ENCODE measurements at regions not wholly inside any gene's neighbourhood (a gene's known extent, or its start where the extent isn't known, plus 50 kb on each side); places are given as distances from the start of the nearest gene placed in this dataset.
A peak's percentile ranks its signal among the peaks of the same experiment; 100 is the strongest.

- H3K4me3 ChIP-seq (ENCODE audit: low read depth, low read length) = no peak overlapping the region
- no peak for TF ChIP-seq CTCF (conservative IDR thresholded peaks at IDR 0.05; ENCODE audit: low read depth, low read length)
- no peak for DNase-seq (ENCODE audit: low read depth)
These were observed 138.6 kb upstream of the RAD23B start for GRCh38 chr9:107144475-107144874.

DNA sequence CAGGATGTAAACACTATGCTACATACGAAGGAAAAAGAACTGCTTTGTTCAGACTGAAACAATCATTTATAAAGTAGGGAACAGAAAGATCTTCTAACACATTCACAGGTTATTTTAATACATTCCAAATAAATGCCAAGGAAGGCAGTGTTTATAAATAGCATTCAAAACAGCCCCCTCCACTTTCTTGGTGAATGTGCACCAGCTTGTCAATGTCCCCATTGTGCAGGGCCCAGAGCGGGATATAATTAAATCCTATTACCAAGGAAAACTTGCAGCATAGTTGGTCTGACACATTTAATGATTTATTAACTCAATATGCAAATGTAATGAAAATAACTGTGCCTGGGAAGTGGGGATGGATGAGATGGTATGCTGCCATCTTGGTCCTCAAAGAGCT, 135.9 kb upstream of the RAD23B start:
- TF ChIP-seq CTCF (conservative IDR thresholded peaks at IDR 0.05; ENCODE audit: low read depth, low read length) = no peak
- no peak for DNase-seq (ENCODE audit: low read depth)
- H3K4me3 ChIP-seq (ENCODE audit: low read depth, low read length) = no peak overlapping the region

DNA sequence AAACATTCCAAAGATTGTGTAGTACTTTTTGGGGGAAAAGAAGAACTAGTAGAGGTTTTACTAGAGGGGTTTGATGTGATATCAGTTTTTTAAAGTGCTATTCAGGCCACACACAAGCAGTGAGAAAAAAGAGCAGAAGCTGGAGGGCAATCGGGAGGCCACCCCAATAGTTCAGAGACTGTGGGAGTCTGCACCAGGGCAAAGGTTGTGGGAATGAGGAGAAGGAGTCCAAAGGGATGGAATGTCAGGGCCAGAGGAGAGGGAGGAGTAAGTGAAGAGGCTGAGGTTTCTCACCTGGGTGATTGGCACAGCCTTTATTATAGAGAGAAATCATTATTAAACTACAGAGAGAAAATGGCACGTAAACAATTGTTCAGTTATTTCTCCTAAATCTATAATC, 134.9 kb upstream of the RAD23B start:
- DNase-seq (ENCODE audit: low read depth) = no peak
- no peak overlapping the region for H3K4me3 ChIP-seq (ENCODE audit: low read depth, low read length)
- TF ChIP-seq CTCF (conservative IDR thresholded peaks at IDR 0.05; ENCODE audit: low read depth, low read length) = no peak

DNA sequence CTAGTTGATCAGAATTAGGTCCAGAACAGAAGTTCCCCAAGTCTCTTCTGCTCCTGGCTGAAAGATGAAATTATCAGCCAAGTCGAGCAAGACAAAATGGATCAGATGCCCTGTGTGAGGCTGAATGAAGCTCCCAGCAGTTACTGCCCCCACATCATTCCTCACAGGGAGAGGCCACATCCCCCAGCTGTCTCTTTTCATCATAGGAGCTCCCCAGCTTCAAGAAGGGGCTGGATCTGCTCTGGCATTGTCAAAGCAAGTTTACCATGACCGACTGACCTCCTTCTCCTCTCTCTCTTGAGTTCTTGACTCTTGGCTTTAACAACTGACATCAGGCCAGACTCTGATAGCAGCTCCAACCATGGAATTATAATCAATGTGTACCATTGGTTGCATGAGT, 133.3 kb upstream of the RAD23B start:
- no peak for DNase-seq (ENCODE audit: low read depth)
- TF ChIP-seq CTCF (conservative IDR thresholded peaks at IDR 0.05; ENCODE audit: low read depth, low read length) = no peak
- no peak overlapping the region for H3K4me3 ChIP-seq (ENCODE audit: low read depth, low read length)

DNA sequence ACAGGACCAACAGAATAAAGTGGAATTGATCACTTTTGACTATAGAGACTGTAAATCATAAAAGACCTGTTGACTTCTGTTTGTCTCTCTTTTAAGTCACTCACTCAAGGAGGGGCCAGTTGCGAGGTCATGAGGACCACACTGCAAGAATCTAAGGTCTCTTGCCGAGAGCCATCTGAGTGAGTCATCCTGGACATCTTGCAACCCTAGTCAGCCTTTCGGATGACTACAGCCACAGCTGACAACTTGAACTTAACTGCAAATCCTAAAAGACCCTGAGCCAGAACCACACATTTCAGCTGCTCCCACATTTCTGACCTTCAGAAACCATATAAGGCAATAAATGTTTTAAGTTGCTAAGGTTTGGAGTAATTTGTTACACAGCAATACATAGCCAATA, 129.7 kb upstream of the RAD23B start:
- peak; percentile 24 for DNase-seq (ENCODE audit: low read depth)
- no peak for TF ChIP-seq CTCF (conservative IDR thresholded peaks at IDR 0.05; ENCODE audit: low read depth, low read length)
- H3K4me3 ChIP-seq (ENCODE audit: low read depth, low read length) = no peak overlapping the region

- no peak overlapping the region for H3K4me3 ChIP-seq (ENCODE audit: low read depth, low read length)
- no peak for TF ChIP-seq CTCF (conservative IDR thresholded peaks at IDR 0.05; ENCODE audit: low read depth, low read length)
- no peak for DNase-seq (ENCODE audit: low read depth)
These were observed 128.8 kb upstream of the RAD23B start for GRCh38 chr9:107154291-107154690.

DNA sequence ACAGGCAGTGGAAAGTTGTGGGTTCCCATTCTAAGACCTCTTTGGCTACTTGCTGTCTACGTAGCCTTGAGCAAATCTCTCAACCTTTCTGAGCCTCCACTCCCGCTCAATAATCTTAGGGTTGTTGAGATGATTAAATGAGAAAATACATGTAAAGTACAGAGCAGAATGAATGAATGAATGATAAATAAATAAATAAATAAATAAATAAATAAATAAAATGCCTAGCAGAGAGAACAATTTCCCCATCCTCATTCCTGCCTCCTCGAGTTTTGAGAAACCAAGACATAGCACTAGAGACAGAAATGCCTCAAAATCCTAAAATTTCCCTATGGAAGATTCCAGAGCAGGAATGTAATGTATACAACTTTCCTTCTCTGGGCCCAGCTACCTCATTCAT, 128.3 kb upstream of the RAD23B start:
- no peak for DNase-seq (ENCODE audit: low read depth)
- TF ChIP-seq CTCF (conservative IDR thresholded peaks at IDR 0.05; ENCODE audit: low read depth, low read length) = no peak
- no peak overlapping the region for H3K4me3 ChIP-seq (ENCODE audit: low read depth, low read length)
